ENCODE measurements at regions not wholly inside any gene's neighbourhood (a gene's known extent, or its start where the extent isn't known, plus 50 kb on each side); places are given as distances from the start of the nearest gene placed in this dataset.
"Not testable (repeated sequence)": the region's sequence is repeated elsewhere in the genome, so short reads cannot be mapped to it uniquely, and the experiment has no call there.

DNA sequence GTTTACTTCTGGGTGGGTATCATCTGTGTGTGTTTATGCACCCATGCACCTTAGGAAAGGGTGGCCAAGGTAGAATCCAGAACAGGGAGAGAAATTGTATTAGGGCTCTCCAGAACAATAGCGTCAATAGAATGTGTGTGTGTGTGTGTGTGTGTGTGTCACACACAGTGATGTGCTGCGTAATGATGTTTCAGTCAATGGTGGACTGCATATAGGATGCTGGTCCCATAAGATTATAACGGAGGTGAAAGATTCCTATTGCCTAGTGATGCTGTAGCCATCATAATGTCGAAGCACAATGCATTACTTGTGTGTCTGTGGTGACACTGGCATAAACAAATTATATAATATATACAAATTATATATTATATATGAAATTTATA, 69.3 kb upstream of the PRR23C start:
- no peak for DNase-seq (ENCODE audit: low spot score)

- not testable (repeated sequence) for DNase-seq (ENCODE audit: low spot score)
These were observed 71.9 kb upstream of the PRR23C start for GRCh38 chr3:139116631-139117030.

- no peak for DNase-seq (ENCODE audit: low spot score)
These were observed 72.5 kb upstream of the PRR23C start for GRCh38 chr3:139117136-139117675.

GRCh38 chr3:139117883-139118760, 73.4 kb upstream of the PRR23C start:
- DNase-seq (ENCODE audit: low spot score) = no peak

DNA sequence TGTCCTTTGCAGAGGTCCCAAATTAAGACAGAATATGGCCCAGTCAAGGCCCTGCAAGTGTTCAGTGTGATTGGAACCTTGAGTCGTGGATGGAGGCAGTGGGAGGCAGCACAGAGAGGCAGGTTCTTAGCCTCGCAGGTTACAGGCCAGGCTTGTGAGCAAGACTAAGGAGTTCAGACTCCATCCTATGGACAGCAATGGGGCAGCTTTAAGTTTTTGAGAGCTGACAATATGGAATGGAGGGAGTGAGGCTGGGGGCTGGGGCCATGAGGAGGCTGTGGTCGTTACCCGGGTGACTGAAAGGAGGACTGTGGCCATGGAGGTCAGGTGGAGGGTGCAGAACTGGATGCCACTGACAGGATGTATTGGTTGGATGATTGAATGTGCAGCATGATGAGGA, 74.1 kb upstream of the PRR23C start:
- no peak for DNase-seq (ENCODE audit: low spot score)

DNA sequence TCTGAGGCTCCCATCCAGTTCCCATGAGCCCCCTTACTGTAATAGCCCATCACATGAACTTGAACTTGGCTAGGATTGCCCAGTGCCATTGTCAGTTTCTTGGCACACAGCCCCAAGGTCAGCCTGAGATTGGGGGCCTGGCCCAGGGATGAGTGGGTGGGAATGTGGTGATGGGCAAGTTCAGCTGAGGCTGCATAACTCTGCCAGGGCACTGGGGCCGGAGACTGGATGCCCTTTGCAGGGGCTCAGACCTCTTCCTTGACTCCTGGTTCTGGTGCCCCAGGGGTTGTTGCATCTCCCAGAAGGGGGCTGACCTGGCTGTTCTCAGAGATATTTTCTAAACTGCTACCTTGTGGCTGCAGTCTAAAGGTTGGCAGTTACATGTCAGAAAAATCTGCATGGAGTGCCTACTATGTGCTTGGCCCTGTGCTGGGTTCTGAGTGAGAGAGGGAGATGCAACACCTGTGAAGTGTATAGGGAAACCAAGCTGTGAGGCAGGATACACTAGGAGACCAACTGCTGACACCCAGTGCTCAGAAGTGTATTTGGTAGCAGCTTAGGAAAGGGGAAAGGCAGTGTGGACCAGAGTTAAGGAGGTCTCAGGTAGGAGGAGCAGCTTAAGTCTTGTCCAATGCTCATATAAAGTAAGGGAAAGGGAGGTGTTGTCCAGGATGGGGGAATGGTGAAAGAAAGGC, 74.8 kb upstream of the PRR23C start:
- DNase-seq (ENCODE audit: low spot score) = no peak

DNA sequence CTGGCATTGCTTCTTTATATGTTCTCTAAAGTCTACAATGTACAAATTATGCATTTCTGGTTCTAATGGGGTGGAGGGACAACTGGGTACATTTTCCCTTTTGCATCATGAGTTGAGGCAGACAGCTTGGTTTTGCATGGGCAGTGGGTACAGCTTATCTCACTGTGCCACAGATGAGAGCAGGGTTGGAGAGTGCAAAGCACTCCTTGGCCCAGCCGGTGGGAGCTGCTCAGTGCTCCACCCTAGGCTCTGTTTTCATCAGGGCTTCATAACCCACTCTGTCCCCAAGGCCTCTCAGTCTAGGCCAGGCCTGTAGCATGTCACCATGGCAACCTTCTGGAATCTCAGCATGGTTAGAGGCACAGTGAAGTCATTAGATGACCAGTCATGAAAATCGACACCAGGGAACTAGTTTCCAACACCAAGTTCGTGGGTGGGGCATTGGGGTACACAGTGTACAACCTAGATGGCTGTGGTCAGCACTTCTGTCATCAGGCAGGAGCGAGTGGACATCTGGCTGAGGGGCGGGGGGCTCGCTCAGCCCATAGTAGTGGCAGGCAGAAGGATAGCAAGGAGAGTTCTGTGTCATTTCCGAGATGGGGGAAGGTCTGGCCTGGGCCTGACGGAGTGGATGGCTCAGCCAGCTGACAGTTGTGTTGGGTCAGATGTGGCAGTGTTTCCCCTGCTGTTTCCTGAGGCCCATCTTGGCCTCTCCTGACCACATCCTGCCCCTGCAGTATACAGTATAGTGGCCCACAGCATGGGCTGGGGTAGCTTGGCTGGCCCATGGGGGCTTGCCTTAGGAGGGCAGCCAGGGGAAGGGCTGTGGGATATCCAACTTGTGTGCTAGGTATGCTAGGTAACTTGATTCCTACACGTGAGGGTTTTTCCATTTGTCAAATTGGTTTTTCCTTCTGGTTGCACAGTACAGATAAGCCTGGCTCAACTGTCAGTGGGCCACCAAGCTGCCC, 75.7 kb upstream of the PRR23C start:
- no peak for DNase-seq (ENCODE audit: low spot score)

DNA sequence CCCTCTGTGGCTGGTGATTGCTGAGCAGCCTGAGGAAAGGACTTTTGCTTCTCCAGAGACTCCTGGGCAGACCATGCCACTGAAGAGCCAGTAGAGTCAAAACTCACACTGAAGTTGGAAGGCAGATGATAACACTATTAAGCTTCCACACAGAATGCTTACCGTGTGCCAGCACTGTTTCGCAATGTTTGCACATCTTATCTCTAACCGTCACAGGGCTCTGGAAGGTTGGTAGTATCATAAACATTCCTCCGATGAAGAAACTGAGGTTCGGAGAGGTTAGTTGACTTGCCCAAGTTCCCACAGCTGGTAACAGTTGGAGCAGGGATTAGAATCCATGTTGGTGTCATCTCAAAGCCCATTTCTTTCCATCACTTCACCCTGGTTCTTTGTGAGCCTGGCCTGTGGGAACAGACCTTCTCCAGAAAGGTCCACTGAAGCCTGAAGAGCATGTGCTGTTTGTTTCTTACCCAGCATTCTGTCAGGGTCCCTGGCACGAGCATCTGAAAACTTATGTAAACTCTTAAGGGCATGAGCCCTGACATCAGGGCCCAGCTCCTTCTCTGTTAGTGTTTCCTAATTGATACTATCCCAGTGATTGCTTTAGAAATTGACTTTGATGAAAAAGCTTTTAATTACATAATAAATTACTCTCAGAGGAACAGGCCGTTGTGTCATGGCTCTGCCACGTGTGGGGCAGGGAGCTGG, 77.0 kb upstream of the PRR23C start:
- DNase-seq (ENCODE audit: low spot score) = no peak

- DNase-seq (ENCODE audit: low spot score) = no peak
These were observed 77.5 kb upstream of the PRR23C start for GRCh38 chr3:139122221-139122581.

DNA sequence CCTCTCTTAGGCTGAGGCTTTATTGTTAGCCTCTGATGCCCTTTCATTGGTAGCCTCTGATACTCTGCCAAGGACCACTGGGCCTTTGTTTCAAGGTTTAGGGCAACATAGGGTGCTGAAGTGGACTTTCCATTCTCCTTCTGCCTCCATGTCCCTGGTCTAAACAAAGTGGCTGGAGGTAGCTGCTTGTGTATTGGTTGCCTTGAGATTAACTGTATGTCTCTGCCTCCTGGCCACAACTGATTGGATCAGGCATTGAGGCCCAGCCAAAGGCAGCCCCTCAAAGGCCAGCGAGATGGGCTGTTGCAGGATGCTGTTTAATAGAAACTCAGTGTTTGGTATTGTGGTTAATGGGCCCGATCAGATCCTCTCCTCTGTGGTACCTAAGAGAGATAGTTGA, 77.9 kb upstream of the PRR23C start:
- no peak for DNase-seq (ENCODE audit: low spot score)

DNA sequence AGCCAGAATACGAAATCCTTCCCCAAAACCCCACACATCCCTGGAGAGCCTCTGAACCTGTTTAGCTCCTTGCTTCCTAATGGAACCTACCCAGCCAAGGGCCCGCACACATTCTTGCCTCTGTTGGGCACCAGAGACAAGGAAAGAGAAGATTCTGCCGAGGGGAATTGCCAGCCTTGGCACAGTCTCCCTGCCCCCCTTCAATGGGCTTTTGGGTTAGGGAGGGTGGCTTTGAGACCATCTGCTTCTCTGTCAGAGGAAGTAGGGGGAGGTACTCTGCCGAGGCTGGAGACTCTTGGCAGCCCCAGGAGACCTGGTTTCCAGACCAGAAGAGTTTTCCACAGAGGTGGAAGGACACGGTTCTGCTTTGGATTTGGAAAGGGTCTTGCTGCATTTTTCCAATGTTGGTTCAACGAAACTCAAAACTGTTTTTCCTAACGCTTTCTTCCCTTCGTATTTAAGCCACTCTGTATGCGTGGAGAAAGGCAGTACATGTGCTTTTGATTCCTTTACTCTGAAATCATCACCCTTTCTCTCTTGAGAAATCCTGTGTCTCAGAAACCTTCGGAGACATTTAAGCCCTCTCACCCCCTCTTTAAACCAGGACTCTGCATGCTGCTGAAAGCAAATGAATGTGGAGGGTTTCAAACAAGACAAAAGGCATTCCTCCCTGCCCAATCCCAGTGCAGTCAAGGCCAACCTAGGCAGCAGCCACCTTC, 78.8 kb upstream of the PRR23C start:
- no peak for DNase-seq (ENCODE audit: low spot score)

- DNase-seq (ENCODE audit: low spot score) = no peak
These were observed 79.5 kb upstream of the PRR23C start for GRCh38 chr3:139124197-139124596.

DNA sequence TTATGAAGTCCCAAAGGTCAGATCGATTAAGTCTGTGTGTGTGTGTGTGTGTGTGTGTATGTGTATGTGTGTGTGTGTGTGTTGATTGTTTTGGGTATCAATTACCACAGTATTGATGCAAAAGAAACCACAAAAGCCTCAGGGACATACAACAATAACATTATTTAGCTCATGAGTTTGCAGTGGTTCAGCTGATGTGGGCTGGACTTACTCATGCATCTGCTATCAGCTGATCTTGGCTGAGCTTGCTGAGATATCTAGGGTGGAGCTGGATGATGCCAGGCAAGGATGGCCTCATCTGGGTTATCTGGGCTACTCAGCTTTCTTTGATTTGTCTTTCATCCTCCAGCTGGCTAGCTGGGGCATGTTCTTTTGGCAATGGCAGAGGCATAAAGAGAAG, 82.4 kb upstream of the PRR23C start:
- no peak for DNase-seq (ENCODE audit: low spot score)

DNA sequence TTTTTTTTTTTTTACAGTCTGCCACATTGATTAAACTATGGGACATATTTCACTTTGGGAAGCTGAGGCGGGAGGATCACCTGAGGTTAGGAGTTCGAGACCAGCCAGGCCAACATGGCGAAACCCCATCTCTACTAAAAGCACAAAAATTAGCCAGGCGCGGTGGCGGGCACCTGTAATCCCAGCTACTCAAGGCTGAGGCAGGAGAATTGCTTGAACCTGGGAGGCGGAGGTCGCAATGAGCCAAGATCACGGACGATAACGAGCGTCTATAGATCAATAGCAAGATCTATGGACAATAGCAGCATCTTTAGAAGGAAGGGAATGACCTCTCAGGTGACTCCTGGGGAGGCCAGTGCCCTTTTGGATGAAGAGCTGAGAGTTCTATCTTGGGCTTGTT, 82.9 kb upstream of the PRR23C start:
- not testable (repeated sequence) for DNase-seq (ENCODE audit: low spot score)

GRCh38 chr3:139128803-139129202, 84.1 kb upstream of the PRR23C start:
- no peak for DNase-seq (ENCODE audit: low spot score)

- no peak for DNase-seq (ENCODE audit: low spot score)
These were observed 85.2 kb upstream of the PRR23C start for GRCh38 chr3:139129892-139130291.

DNA sequence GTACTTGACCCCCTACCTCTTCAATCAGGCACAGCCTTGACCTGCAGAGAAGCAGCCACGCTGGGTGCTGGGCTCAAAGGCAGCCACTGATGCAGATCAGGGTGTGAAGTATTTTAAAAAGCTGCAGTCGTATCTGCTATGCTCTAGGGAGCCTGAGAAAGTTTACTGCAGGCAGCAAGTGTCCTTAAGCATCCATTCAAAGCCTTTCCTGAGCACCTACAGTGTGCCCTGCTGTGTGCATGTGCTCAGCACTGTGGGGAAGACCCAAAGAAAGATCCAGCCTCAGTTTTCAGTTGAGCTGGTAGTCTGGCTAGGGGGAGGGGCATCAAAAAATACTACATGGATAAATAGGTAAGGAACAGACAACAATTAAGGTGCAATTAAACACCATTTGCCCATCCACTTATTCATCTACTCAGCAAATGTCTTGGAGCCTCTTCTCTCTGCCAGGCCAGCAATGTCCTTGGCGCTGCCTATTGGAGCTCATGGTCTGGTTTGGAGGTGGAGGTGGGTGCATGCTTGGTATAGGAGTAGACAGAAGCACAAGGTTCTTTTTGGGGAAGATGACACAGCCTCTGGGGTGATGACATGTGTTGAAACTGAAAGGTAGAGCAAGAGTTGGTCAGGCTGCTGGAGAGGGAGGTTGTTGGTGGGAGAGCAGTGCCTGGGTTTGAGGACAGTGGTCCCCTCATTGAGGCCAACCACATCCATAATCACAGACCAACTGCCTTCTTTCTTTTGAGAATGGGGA, 85.9 kb upstream of the PRR23C start:
- DNase-seq (ENCODE audit: low spot score) = no peak

- DNase-seq (ENCODE audit: low spot score) = no peak
These were observed 87.3 kb upstream of the PRR23C start for GRCh38 chr3:139131951-139132350.

GRCh38 chr3:139132976-139133375, 88.3 kb upstream of the PRR23C start:
- DNase-seq (ENCODE audit: low spot score) = no peak
